Astrocyte (in vitro differentiated cells and primary cell): ENCODE measurements at regions not wholly inside any gene's neighbourhood (a gene's known extent, or its start where the extent isn't known, plus 50 kb on each side); places are given as distances from the start of the nearest gene placed in this dataset.
A peak's percentile ranks its signal among the peaks of the same experiment; 100 is the strongest.

ENCODE experiments used
- DNase-seq: peaks from one replicate; pipeline ENCODE4 v3.0.0-alpha.2; 2010; ENCODE audit warnings: low read depth
- FAIRE-seq: peaks from 2 replicates; lab custom pipeline; 2011; peaks lifted over from hg19 to GRCh38; lab: Jason Lieb, UNC
- H2AFZ ChIP-seq: 2 replicates; pipeline ENCODE4 v1.6.0; 2012; ENCODE audit warnings: low read depth, low read length, inconsistent platforms
- H3K27ac ChIP-seq: 2 replicates; pipeline ENCODE4 v1.5.1; 2011; ENCODE audit warnings: low read depth, low read length, inconsistent platforms
- H3K27me3 ChIP-seq: 2 replicates; pipeline ENCODE4 v1.6.0; 2011; ENCODE audit warnings: low read length, inconsistent platforms; ENCODE audit not compliant: insufficient read depth
- H3K36me3 ChIP-seq: 2 replicates; pipeline ENCODE4 v1.5.1; 2011; ENCODE audit warnings: low read length, inconsistent platforms; ENCODE audit not compliant: insufficient read depth
- H3K4me1 ChIP-seq: 2 replicates; pipeline ENCODE4 v1.5.1; 2011; ENCODE audit warnings: low read length, inconsistent platforms; ENCODE audit not compliant: insufficient read depth
- H3K4me2 ChIP-seq: 2 replicates; pipeline ENCODE4 v1.6.0; 2012; ENCODE audit warnings: low read length, inconsistent platforms
- H3K4me3 ChIP-seq: 2 replicates; pipeline ENCODE4 v1.5.1; 2011; ENCODE audit warnings: low read depth, mild to moderate bottlenecking, low read length, inconsistent platforms; ENCODE audit not compliant: insufficient read depth
- H3K79me2 ChIP-seq: 2 replicates; pipeline ENCODE4 v1.6.0; 2012; ENCODE audit warnings: mild to moderate bottlenecking, low read length, inconsistent platforms; ENCODE audit not compliant: insufficient read depth
- H3K9ac ChIP-seq: 2 replicates; pipeline ENCODE4 v1.6.0; 2012; ENCODE audit warnings: mild to moderate bottlenecking, low read length, inconsistent platforms
- H3K9me3 ChIP-seq: 2 replicates; pipeline ENCODE4 v1.5.1; 2012; ENCODE audit warnings: low read depth, mild to moderate bottlenecking, low read length, inconsistent platforms; ENCODE audit not compliant: insufficient read depth
- H4K20me1 ChIP-seq: 2 replicates; pipeline ENCODE4 v1.6.0; 2012; ENCODE audit warnings: low read length, inconsistent platforms; ENCODE audit not compliant: insufficient read depth
- H3K27ac Mint-ChIP-seq: one replicate; pipeline ENCODE4 v1.8.0; 2021; ENCODE audit warnings: mild to moderate bottlenecking, mixed read lengths; ENCODE audit not compliant: unreplicated experiment
- H3K27me3 Mint-ChIP-seq: one replicate; pipeline ENCODE4 v1.8.0; 2021; ENCODE audit warnings: low read depth, mixed read lengths; ENCODE audit not compliant: unreplicated experiment
- H3K36me3 Mint-ChIP-seq: one replicate; pipeline ENCODE4 v1.8.0; 2021; ENCODE audit warnings: low read depth, mixed read lengths; ENCODE audit not compliant: unreplicated experiment
- H3K4me1 Mint-ChIP-seq: one replicate; pipeline ENCODE4 v1.8.0; 2021; ENCODE audit warnings: low read depth, mixed read lengths; ENCODE audit not compliant: unreplicated experiment
- H3K4me3 Mint-ChIP-seq: one replicate; pipeline ENCODE4 v1.8.0; 2021; ENCODE audit warnings: mild to moderate bottlenecking, moderate library complexity, mixed read lengths; ENCODE audit not compliant: unreplicated experiment
- H3K9me3 Mint-ChIP-seq: one replicate; pipeline ENCODE4 v1.8.0; 2021; ENCODE audit warnings: mild to moderate bottlenecking, mixed read lengths; ENCODE audit not compliant: unreplicated experiment
- EZH2 ChIP-seq: IDR thresholded peaks from 2 replicates; pipeline ENCODE4 v1.6.1; 2012; ENCODE audit warnings: mild to moderate bottlenecking, low read length, inconsistent platforms; ENCODE audit not compliant: insufficient read depth
- TF ChIP-seq, protein P1 (sequence below): IDR thresholded peaks from 2 replicates; pipeline ENCODE4 v1.5.1; 2011; ENCODE audit warnings: low read depth, mild to moderate bottlenecking, inconsistent platforms, low read length, moderate library complexity; ENCODE audit not compliant: insufficient read depth

DNA sequence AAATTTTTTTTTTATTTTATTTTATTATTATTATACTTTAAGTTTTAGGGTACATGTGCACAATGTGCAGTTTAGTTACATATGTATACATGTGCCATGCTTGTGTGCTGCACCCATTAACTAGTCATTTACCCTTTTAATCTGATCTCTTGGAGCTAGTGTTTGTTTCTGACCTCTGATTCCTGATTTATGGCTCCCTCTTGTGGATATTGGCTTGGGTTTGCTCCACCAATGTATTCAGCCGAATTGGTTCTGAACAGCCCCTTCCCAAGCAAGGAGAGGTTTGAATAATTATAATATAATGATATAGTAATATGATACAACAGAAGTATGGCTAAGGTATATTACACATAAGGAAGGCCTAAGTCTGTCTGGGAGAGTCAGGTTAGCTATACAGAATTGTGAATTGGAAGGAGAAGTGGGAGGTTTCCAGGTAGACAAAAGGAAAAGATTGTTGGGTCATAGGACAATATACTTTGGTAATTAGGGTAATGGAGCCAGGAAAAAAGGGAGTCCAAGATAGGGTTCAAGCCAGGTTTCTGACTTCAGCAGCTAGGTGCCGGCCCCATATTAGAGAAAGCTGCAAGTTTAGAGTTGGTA lies 53.1 kb upstream of the HMCN1 start:
- H2AFZ ChIP-seq: no peak overlapping the region
- TF ChIP-seq, protein P1, sequence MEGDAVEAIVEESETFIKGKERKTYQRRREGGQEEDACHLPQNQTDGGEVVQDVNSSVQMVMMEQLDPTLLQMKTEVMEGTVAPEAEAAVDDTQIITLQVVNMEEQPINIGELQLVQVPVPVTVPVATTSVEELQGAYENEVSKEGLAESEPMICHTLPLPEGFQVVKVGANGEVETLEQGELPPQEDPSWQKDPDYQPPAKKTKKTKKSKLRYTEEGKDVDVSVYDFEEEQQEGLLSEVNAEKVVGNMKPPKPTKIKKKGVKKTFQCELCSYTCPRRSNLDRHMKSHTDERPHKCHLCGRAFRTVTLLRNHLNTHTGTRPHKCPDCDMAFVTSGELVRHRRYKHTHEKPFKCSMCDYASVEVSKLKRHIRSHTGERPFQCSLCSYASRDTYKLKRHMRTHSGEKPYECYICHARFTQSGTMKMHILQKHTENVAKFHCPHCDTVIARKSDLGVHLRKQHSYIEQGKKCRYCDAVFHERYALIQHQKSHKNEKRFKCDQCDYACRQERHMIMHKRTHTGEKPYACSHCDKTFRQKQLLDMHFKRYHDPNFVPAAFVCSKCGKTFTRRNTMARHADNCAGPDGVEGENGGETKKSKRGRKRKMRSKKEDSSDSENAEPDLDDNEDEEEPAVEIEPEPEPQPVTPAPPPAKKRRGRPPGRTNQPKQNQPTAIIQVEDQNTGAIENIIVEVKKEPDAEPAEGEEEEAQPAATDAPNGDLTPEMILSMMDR: peak; percentile 56
- TF ChIP-seq EZH2: no peak
- no peak overlapping the region for H3K27ac Mint-ChIP-seq
- H3K79me2 ChIP-seq: no peaks in the 10 kb centered on the region
- no peaks in the 10 kb centered on the region for H3K9me3 ChIP-seq
- H3K27me3 ChIP-seq: no peaks in the 10 kb centered on the region
- H3K9me3 Mint-ChIP-seq: no peaks in the 10 kb centered on the region
- no peaks in the 10 kb centered on the region for H3K27me3 Mint-ChIP-seq
- no peak overlapping the region for H3K4me2 ChIP-seq
- H4K20me1 ChIP-seq: no peaks in the 10 kb centered on the region
- no peak overlapping the region for H3K27ac ChIP-seq
- no peak overlapping the region for H3K4me3 ChIP-seq
- FAIRE-seq: no peak
- H3K36me3 ChIP-seq: no peaks in the 10 kb centered on the region
- no peaks in the 10 kb centered on the region for H3K4me1 ChIP-seq
- no peak overlapping the region for H3K9ac ChIP-seq
- no peaks in the 10 kb centered on the region for H3K36me3 Mint-ChIP-seq
- no peak overlapping the region for H3K4me3 Mint-ChIP-seq
- peak; percentile 14 for DNase-seq
- no peaks in the 10 kb centered on the region for H3K4me1 Mint-ChIP-seq

DNA sequence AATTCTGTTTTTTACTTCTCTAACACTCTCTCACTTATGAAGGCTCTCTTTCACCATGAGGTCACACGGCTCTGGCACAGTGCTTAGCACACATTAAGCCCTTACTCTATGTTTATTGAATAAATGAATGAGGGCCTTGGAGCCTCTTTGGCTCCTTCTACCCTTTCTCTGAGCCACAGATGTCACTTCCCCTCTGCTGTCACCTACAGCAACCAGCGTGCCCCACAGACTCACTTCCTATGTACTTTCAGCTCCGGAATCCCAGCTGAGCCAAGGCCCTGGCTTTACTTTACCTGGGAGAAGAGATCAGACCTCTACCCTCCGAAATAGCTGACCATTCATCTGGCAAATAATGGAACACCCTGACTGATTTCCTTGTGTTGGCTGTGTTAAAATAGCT lies 53.7 kb upstream of the HMCN1 start:
- Histone ChIP-seq H4K20me1 (no peaks in the 10 kb centered on the region), H3K79me2 (no peaks in the 10 kb centered on the region), H3K9ac (no peak overlapping the region), H3K27me3 (no peaks in the 10 kb centered on the region), H3K4me2 (no peak overlapping the region), H2AFZ (no peak overlapping the region), H3K36me3 (no peaks in the 10 kb centered on the region), H3K27ac (no peak overlapping the region), H3K4me1 (no peaks in the 10 kb centered on the region), H3K4me3 (no peak overlapping the region), H3K9me3 (no peaks in the 10 kb centered on the region)
- no peak for FAIRE-seq
- Mint-ChIP-seq H3K9me3 (no peaks in the 10 kb centered on the region), H3K4me3 (no peak overlapping the region), H3K27ac (no peak overlapping the region), H3K4me1 (no peaks in the 10 kb centered on the region), H3K36me3 (no peaks in the 10 kb centered on the region), H3K27me3 (no peaks in the 10 kb centered on the region)
- no peak for DNase-seq
- TF ChIP-seq, protein P1: no peak
- TF ChIP-seq EZH2: no peak

DNA sequence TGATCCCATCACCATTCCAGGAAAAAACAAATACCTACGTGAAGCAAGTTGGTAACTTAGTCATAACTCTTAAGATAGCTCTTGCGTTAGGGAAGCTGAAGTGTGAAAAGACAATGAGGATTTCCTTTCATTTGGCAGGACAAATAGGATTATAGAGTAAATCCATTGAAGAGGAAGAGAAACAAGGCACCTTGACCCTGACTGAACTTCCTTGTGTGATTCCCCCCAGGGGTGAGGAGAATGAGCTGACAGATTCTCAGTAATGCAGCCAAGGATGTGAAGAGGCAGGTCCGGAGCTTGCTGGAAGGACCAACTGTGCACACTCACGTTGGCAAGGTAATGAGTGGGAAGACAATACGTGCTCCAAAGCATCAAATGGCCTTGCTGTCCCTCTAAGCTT lies 55.0 kb upstream of the HMCN1 start:
- H3K4me3 Mint-ChIP-seq: no peak overlapping the region
- Histone ChIP-seq H3K79me2 (no peaks in the 10 kb centered on the region), H3K9me3 (no peaks in the 10 kb centered on the region), H2AFZ (no peak overlapping the region), H3K9ac (no peak overlapping the region), H4K20me1 (no peaks in the 10 kb centered on the region), H3K4me3 (no peak overlapping the region), H3K27ac (no peak overlapping the region), H3K36me3 (no peaks in the 10 kb centered on the region), H3K4me1 (no peaks in the 10 kb centered on the region), H3K27me3 (no peaks in the 10 kb centered on the region), H3K4me2 (no peak overlapping the region)
- H3K27me3 Mint-ChIP-seq: no peaks in the 10 kb centered on the region
- H3K4me1 Mint-ChIP-seq: peaks cover 2% of the 10 kb centered on the region
- no peaks in the 10 kb centered on the region for H3K9me3 Mint-ChIP-seq
- FAIRE-seq: no peak
- no peaks in the 10 kb centered on the region for H3K36me3 Mint-ChIP-seq
- TF ChIP-seq, protein P1: no peak
- no peak for TF ChIP-seq EZH2
- no peak overlapping the region for H3K27ac Mint-ChIP-seq
- DNase-seq: peak; percentile 42
